Heart left ventricle (tissue), 13 donors: ENCODE measurements at regions not wholly inside any gene's neighbourhood (a gene's known extent, or its start where the extent isn't known, plus 50 kb on each side); places are given as distances from the start of the nearest gene placed in this dataset.

Experiments used
- CTCF ChIP-seq, 12 donors: fragments of 200-600 bp; sonication (generic) in 4 of 12; IDR thresholded peaks; one replicate each; pipeline versions ENCODE4 v1.5.0 to v1.8.0; 2018 to 2022; ENCODE audit warnings: antibody characterized with exemption in 12 of 12, mild to moderate bottlenecking in 5 of 12
- POLR2A ChIP-seq, 2 donors: fragments of 450-650 bp; IDR thresholded peaks; one replicate each; pipeline ENCODE4 v1.6.1; 2017; ENCODE audit warnings: antibody characterized with exemption in 2 of 2, mild to moderate bottlenecking in 2 of 2, moderate library complexity in 2 of 2
- donor health status: ischemic (EF 13 %, LVEDD 7.1; RV severe dilation, severe dysfunction).
- donor health status: DM: no; HTN: yes; CAD: no.
- donor health status: DM: no; HTN: no; CAD: no.
- donor health status: ischemic (EF 25% LVEDD 6.9; RV normal size, moderate dysfunction).
- donor health status: ischemic (EF 25% LVEDD 5.7; RV mildly dilated, moderate dysfunction).
- donor health status: ischemic (EF 35%, LVEDD 5.7; RV mildly dilated, moderate dysfunction).
- donor health status: nonischemic (EF 11% LVEDD 7.7; RV severe dilation, severe dysfunction).
- donor health status: DM: yes; HTN: yes; CAD: no.
- donor health status: PGD.
- donor health status: ischemic (EF 29% LVEDD 5.4; RV normal size, mild dysfunction).
- donor health status: nonischemic (EF 23%, LVEDD 6.1; RV moderate dilation, normal function).

- TF ChIP-seq CTCF (IDR thresholded peaks at IDR 0.05) = no peak
- TF ChIP-seq POLR2A (IDR thresholded peaks at IDR 0.05) = no peak
Observed at GRCh38 chr1:232576537-232576936, 53.4 kb downstream of the SIPA1L2 start.
